Ovary (tissue), 7 donors: ENCODE measurements at regions not wholly inside any gene's neighbourhood (a gene's known extent, or its start where the extent isn't known, plus 50 kb on each side); places are given as distances from the start of the nearest gene placed in this dataset.

Experiments used
- DNase-seq, 5 donors: peaks; one replicate each; pipeline ENCODE4 v3.0.0-alpha.2; 2019 to 2020
- H3K27ac ChIP-seq, 2 donors: fragments of 200-600 bp; one replicate each; pipeline versions ENCODE4 v1.5.1 to v1.8.0; 2019 to 2022
- H3K27me3 ChIP-seq: fragments of 200-600 bp; one replicate; pipeline ENCODE4 v1.8.0; 2022
- H3K36me3 ChIP-seq: fragments of 200-600 bp; sonication (generic); one replicate; pipeline ENCODE4 v1.5.1; 2019
- H3K4me1 ChIP-seq: one replicate; pipeline ENCODE4 v1.8.1; 2013; ENCODE audit warnings: mild to moderate bottlenecking, moderate library complexity; ENCODE audit not compliant: insufficient read depth
- H3K4me3 ChIP-seq: fragments of 200-600 bp; sonication (generic); one replicate; pipeline ENCODE4 v1.5.1; 2017
- H3K9me3 ChIP-seq, 2 donors: fragments of 200-600 bp in 1 of 2; sonication (generic) in 1 of 2; one replicate each; pipeline versions ENCODE4 v1.5.1 to v1.8.1; 2013 to 2019; ENCODE audit warnings: mild to moderate bottlenecking in 1 of 2, moderate library complexity in 1 of 2
- CTCF ChIP-seq, 3 donors: fragments of 450-650 bp in 2 of 3; fragments of 200-600 bp in 1 of 3; IDR thresholded peaks; one replicate each; pipeline versions ENCODE4 v1.5.1 to v1.8.0; 2016 to 2022; ENCODE audit warnings: antibody characterized with exemption in 3 of 3, mild to moderate bottlenecking in 1 of 3
- EP300 ChIP-seq: sonication (generic); formaldehyde crosslinking; IDR thresholded peaks from one replicate; pipeline ENCODE4 v1.6.1; 2017; ENCODE audit warnings: antibody characterized with exemption
- POLR2A ChIP-seq: fragments of 450-650 bp; IDR thresholded peaks from one replicate; pipeline ENCODE4 v1.6.1; 2017; ENCODE audit warnings: antibody characterized with exemption, mild to moderate bottlenecking, moderate library complexity
- WGBS, 3 donors: extraction: QIAGEN DNeasy Blood & Tissue Kit in 1 of 3; methylation state at CpG; one replicate each; pipeline versions ENCODE4 v1.1.5 to v1.1.7; 2013 to 2017; 5-methylcytosine and 5-hydroxymethylcytosine counted together
- intact Hi-C, 4 donors: fragments of 100-400 bp; cut with DNase I; formaldehyde crosslinking; loops; one replicate each; pipeline versions ENCODE4 v1.11.0 to v1.15.1; 2022 to 2023
- donor health status: DM: no; HTN: no; CAD: no; lungs with moderate emphysema.
- donor health status: DM: no; HTN: no; CAD: no.
- donor health status: Bipolar disorder and iron deficiency.
- donor health status: DM: no; HTN: no; CAD: no.
- donor health status: DM: yes; HTN: yes; CAD: no.

- TF ChIP-seq CTCF (IDR thresholded peaks at IDR 0.05): no peak
- TF ChIP-seq EP300: no peak
- no peak for TF ChIP-seq POLR2A
- no peak overlapping the region for H3K27ac ChIP-seq
- WGBS, 3 donors: 92 to 95% (median 94%) methylated on average over 5 of the region's 5 CpGs
- no peaks in the 10 kb centered on the region for H3K4me1 ChIP-seq
- H3K36me3 ChIP-seq: no peaks in the 10 kb centered on the region
- H3K9me3 ChIP-seq: no peaks in the 10 kb centered on the region
- no peaks in the 10 kb centered on the region for H3K27me3 ChIP-seq
- no peak for DNase-seq
- no peak overlapping the region for H3K4me3 ChIP-seq
- intact Hi-C loops: no loop called here
Measured at GRCh38 chr6:163789199-163789810, 374.8 kb downstream of the QKI start.

GRCh38 chr6:163786995-163787671, 372.6 kb downstream of the QKI start:
- TF ChIP-seq POLR2A: no peak
- no peak for TF ChIP-seq CTCF (IDR thresholded peaks at IDR 0.05)
- TF ChIP-seq EP300: no peak

GRCh38 chr6:163782436-163783003, 368.0 kb downstream of the QKI start:
- TF ChIP-seq CTCF (IDR thresholded peaks at IDR 0.05) (no peak), EP300 (no peak), POLR2A (no peak)
- H3K9me3 ChIP-seq: no peaks in the 10 kb centered on the region
- H3K27ac ChIP-seq: no peak overlapping the region
- no peaks in the 10 kb centered on the region for H3K27me3 ChIP-seq
- H3K4me3 ChIP-seq: no peak overlapping the region
- WGBS, 3 donors: 85 to 86% (median 85%) methylated on average over 7 of the region's 7 CpGs
- no peaks in the 10 kb centered on the region for H3K36me3 ChIP-seq
- DNase-seq: no peak
- intact Hi-C loops: no loop called here
- H3K4me1 ChIP-seq: no peaks in the 10 kb centered on the region

More at GRCh38 chr6:163786995-163787671, 372.6 kb downstream of the QKI start:
- intact Hi-C loops: no loop called here
- H3K9me3 ChIP-seq: no peaks in the 10 kb centered on the region
- no peak overlapping the region for H3K4me3 ChIP-seq
- H3K27me3 ChIP-seq: no peaks in the 10 kb centered on the region
- no peaks in the 10 kb centered on the region for H3K36me3 ChIP-seq
- DNase-seq: no peak
- no peaks in the 10 kb centered on the region for H3K4me1 ChIP-seq
- WGBS, 3 donors: 22 to 27% (median 23%) methylated on average over 2 of the region's 2 CpGs
- H3K27ac ChIP-seq: no peak overlapping the region

GRCh38 chr6:163780994-163781393, 366.5 kb downstream of the QKI start:
- DNase-seq: peak in 1 of 5 donors; percentile 43
- intact Hi-C loops: no loop called here
- H3K4me1 ChIP-seq: no peaks in the 10 kb centered on the region
- TF ChIP-seq EP300: no peak
- no peak for TF ChIP-seq CTCF (IDR thresholded peaks at IDR 0.05)
- no peak for TF ChIP-seq POLR2A
- no peak overlapping the region for H3K27ac ChIP-seq
- WGBS, 3 donors: 30 to 59% (median 36%) methylated on average over 5 of the region's 5 CpGs
- no peaks in the 10 kb centered on the region for H3K36me3 ChIP-seq
- H3K27me3 ChIP-seq: no peaks in the 10 kb centered on the region
- H3K4me3 ChIP-seq: no peak overlapping the region
- H3K9me3 ChIP-seq: no peaks in the 10 kb centered on the region
